Astrocyte of the hippocampus (primary cell): ENCODE measurements at regions not wholly inside any gene's neighbourhood (a gene's known extent, or its start where the extent isn't known, plus 50 kb on each side); places are given as distances from the start of the nearest gene placed in this dataset.

Source experiments
- DNase-seq: peaks from one replicate; pipeline ENCODE4 v3.0.0; 2011; ENCODE audit warnings: low read depth, low spot score

GRCh38 chr2:831225-831536 is 119.5 kb upstream of the SNTG2 start:
- DNase-seq = no peak

GRCh38 chr2:830419-831224 is 120.0 kb upstream of the SNTG2 start:
- DNase-seq = no peak

- no peak for DNase-seq
These were observed 121.6 kb upstream of the SNTG2 start for GRCh38 chr2:829047-829446.

- DNase-seq = no peak
These were observed 125.7 kb upstream of the SNTG2 start for GRCh38 chr2:824954-825353.

- no peak for DNase-seq
These were observed 126.1 kb upstream of the SNTG2 start for GRCh38 chr2:824524-824923.

GRCh38 chr2:821546-821945 is 129.1 kb upstream of the SNTG2 start:
- DNase-seq = no peak

- no peak for DNase-seq
These were observed 131.0 kb upstream of the SNTG2 start for GRCh38 chr2:819601-820000.

- DNase-seq = no peak
These were observed 131.5 kb upstream of the SNTG2 start for GRCh38 chr2:819121-819520.

GRCh38 chr2:817336-818015 is 133.2 kb upstream of the SNTG2 start:
- DNase-seq = no peak

- DNase-seq = no peak
These were observed 134.4 kb upstream of the SNTG2 start for GRCh38 chr2:816278-816677.

GRCh38 chr2:810397-810796 is 133.2 kb upstream of the TMEM18 start:
- DNase-seq = no peak

- no peak for DNase-seq
These were observed 130.1 kb upstream of the TMEM18 start for GRCh38 chr2:807300-807699.

GRCh38 chr2:805664-806063 is 128.5 kb upstream of the TMEM18 start:
- DNase-seq = no peak

GRCh38 chr2:797993-798392 is 120.8 kb upstream of the TMEM18 start:
- DNase-seq = no peak

- DNase-seq = no peak
These were observed 120.3 kb upstream of the TMEM18 start for GRCh38 chr2:797556-797955.

GRCh38 chr2:796141-796985 is 119.2 kb upstream of the TMEM18 start:
- DNase-seq = no peak

GRCh38 chr2:795531-796041 is 118.4 kb upstream of the TMEM18 start:
- DNase-seq = no peak

GRCh38 chr2:794554-795241 is 117.5 kb upstream of the TMEM18 start:
- no peak for DNase-seq

GRCh38 chr2:793236-793635 is 116.0 kb upstream of the TMEM18 start:
- no peak for DNase-seq

GRCh38 chr2:792687-793086 is 115.5 kb upstream of the TMEM18 start:
- no peak for DNase-seq

GRCh38 chr2:790634-791245 is 113.5 kb upstream of the TMEM18 start:
- DNase-seq = no peak
